ENCODE measurements at regions not wholly inside any gene's neighbourhood (a gene's known extent, or its start where the extent isn't known, plus 50 kb on each side); places are given as distances from the start of the nearest gene placed in this dataset.

DNA sequence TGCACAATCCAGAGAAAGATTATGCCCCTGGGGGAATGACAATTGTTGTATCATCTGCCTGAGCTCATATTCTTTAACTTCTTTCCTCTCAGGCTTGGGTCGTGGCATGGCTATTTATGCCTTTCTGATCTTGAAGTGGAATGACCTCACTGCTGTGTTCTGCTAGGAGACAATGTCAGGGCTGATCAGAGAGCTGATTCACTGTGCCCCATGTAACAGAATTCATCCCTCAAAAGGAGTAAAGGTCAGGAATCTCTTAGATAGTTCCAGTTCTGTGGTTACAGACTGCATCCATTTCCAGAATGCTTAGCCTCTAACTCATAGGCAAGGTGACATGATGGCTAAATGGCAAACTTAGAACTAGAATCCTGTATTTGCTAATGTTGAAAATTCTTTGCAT, 511.7 kb upstream of the CNTNAP5 start:
- TF ChIP-seq FOXP2 (optimal IDR thresholded peaks at IDR 0.05; ENCODE audit: borderline replicate concordance, extremely low read depth, extremely low read length, insufficient read depth) (no peak), SIN3A (IDR thresholded peaks at IDR 0.05; ENCODE audit: borderline replicate concordance, insufficient read depth, low read length) (no peak), POLR2AphosphoS5 (IDR thresholded peaks at IDR 0.05; ENCODE audit: low read depth, low read length) (no peak), REST (IDR thresholded peaks at IDR 0.05; ENCODE audit: insufficient read depth in 1 of 2, low read depth in 2 of 2, low read length in 2 of 2) (no peak), TAF1 (IDR thresholded peaks at IDR 0.05; ENCODE audit: borderline replicate concordance, insufficient read depth, low read length) (no peak)

DNA sequence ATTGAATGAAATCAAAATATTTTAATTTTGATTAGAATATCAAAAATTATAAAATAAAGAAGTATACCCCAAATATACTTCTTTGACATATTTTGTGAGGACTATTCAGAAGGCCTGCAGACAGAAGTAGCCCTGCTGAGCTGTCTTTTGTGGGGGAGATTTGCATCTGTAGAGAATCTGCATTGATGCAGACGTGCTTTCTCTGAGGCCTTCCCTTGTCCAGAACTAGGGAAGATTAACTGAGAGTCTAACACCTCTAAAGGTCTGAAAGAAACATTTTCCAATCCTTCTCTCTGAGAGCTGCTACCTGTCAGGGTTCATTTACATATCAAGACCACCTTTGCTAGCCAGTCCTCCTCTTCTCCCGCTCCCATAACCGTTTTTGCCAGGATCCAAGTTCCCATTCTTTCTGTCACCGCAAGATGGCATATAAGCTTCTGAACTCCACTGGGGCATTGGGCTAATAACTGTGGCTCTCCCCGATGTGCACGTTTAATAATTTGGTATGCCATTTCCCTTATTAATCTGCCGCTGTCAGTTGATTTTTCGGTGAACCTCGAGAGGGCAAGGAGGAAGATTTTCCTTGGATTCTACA, 510.4 kb upstream of the CNTNAP5 start:
- TF ChIP-seq FOXP2 (optimal IDR thresholded peaks at IDR 0.05; ENCODE audit: borderline replicate concordance, extremely low read depth, extremely low read length, insufficient read depth) (no peak), POLR2AphosphoS5 (IDR thresholded peaks at IDR 0.05; ENCODE audit: low read depth, low read length) (no peak), REST (IDR thresholded peaks at IDR 0.05; ENCODE audit: insufficient read depth in 1 of 2, low read depth in 2 of 2, low read length in 2 of 2) (no peak), TAF1 (IDR thresholded peaks at IDR 0.05; ENCODE audit: borderline replicate concordance, insufficient read depth, low read length) (no peak), SIN3A (IDR thresholded peaks at IDR 0.05; ENCODE audit: borderline replicate concordance, insufficient read depth, low read length) (no peak)

DNA sequence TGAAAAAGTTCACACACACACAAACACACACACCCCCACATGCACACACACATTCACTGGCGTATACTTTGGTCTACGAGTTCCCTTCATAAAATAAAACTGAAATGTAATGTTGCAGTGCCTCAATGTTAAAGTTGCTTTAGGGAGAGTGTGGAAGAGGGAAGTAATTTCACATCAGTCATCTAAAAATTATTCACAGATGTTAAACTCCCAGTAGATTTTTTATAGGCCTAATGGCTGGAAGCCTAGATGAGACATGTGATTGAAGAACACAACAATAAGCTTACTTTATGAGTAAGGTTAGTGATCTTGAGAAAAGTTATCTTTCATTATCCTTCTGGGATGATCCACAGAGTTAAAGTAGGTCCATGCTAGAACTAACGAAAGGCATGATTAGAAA, 506.7 kb upstream of the CNTNAP5 start:
- TF ChIP-seq SIN3A (IDR thresholded peaks at IDR 0.05; ENCODE audit: borderline replicate concordance, insufficient read depth, low read length) (no peak), REST (IDR thresholded peaks at IDR 0.05; ENCODE audit: insufficient read depth in 1 of 2, low read depth in 2 of 2, low read length in 2 of 2) (no peak), TAF1 (IDR thresholded peaks at IDR 0.05; ENCODE audit: borderline replicate concordance, insufficient read depth, low read length) (no peak), POLR2AphosphoS5 (IDR thresholded peaks at IDR 0.05; ENCODE audit: low read depth, low read length) (no peak), FOXP2 (optimal IDR thresholded peaks at IDR 0.05; ENCODE audit: borderline replicate concordance, extremely low read depth, extremely low read length, insufficient read depth) (no peak)

GRCh38 chr2:123521854-123522253, 503.2 kb upstream of the CNTNAP5 start:
- TF ChIP-seq TAF1 (IDR thresholded peaks at IDR 0.05; ENCODE audit: borderline replicate concordance, insufficient read depth, low read length), result no peak
- no peak for TF ChIP-seq FOXP2 (optimal IDR thresholded peaks at IDR 0.05; ENCODE audit: borderline replicate concordance, extremely low read depth, extremely low read length, insufficient read depth)
- no peak for TF ChIP-seq POLR2AphosphoS5 (IDR thresholded peaks at IDR 0.05; ENCODE audit: low read depth, low read length)
- no peak for TF ChIP-seq SIN3A (IDR thresholded peaks at IDR 0.05; ENCODE audit: borderline replicate concordance, insufficient read depth, low read length)
- no peak for TF ChIP-seq REST (IDR thresholded peaks at IDR 0.05; ENCODE audit: insufficient read depth in 1 of 2, low read depth in 2 of 2, low read length in 2 of 2)
